Fibroblast of skin of left quadriceps (primary cell): ENCODE measurements at regions not wholly inside any gene's neighbourhood (a gene's known extent, or its start where the extent isn't known, plus 50 kb on each side); places are given as distances from the start of the nearest gene placed in this dataset.
A peak's percentile ranks its signal among the peaks of the same experiment; 100 is the strongest.
"Not testable (repeated sequence)": the region's sequence is repeated elsewhere in the genome, so short reads cannot be mapped to it uniquely, and the experiment has no call there.

Experiments
- DNase-seq, 2 experiments: peaks; one replicate each; pipeline ENCODE4 v3.0.0-alpha.2; 2013; ENCODE audit warnings: low read depth in 2 of 2

- DNase-seq = no peak
Measured at GRCh38 chr2:203629699-203630098, 76.7 kb upstream of the CD28 start.

GRCh38 chr2:203631068-203631757, 75.2 kb upstream of the CD28 start:
- peak; percentile 36 to 42 for DNase-seq

GRCh38 chr2:203636588-203637470, 69.6 kb upstream of the CD28 start:
- no peak for DNase-seq

- DNase-seq = no peak
Measured at GRCh38 chr2:203637471-203638167, 68.8 kb upstream of the CD28 start.

GRCh38 chr2:203641865-203642264, 64.6 kb upstream of the CD28 start:
- not testable (repeated sequence) for DNase-seq

- DNase-seq = not testable (repeated sequence)
Measured at GRCh38 chr2:203642841-203643240, 63.6 kb upstream of the CD28 start.

GRCh38 chr2:203645831-203646230, 60.6 kb upstream of the CD28 start:
- DNase-seq = no peak

GRCh38 chr2:203646266-203646864, 60.1 kb upstream of the CD28 start:
- no peak for DNase-seq

- DNase-seq = no peak
Measured at GRCh38 chr2:203646961-203647360, 59.5 kb upstream of the CD28 start.

- DNase-seq = no peak
Measured at GRCh38 chr2:203647579-203647978, 58.9 kb upstream of the CD28 start.

GRCh38 chr2:203648273-203648672, 58.2 kb upstream of the CD28 start:
- no peak for DNase-seq

- DNase-seq = no peak
Measured at GRCh38 chr2:203649176-203649814, 57.1 kb upstream of the CD28 start.

GRCh38 chr2:203650860-203651613, 55.4 kb upstream of the CD28 start:
- peak in 1 of 2 experiments; percentile 42 for DNase-seq

- no peak for DNase-seq
Measured at GRCh38 chr2:203651621-203652020, 54.8 kb upstream of the CD28 start.

GRCh38 chr2:203654826-203655225, 51.6 kb upstream of the CD28 start:
- no peak for DNase-seq

- no peak for DNase-seq
Measured at GRCh38 chr2:203656522-203657287, 49.7 kb upstream of the CD28 start.
